Activated CD4-positive, alpha-beta T cell treated with anti-CD3 and anti-CD28 coated beads, Interleukin-10, Interleukin-2, amounts not matched to agents 100 ng/mL and 50 ng/mL, durations not matched to agents 16 hours and 8 hours (primary cell): ENCODE measurements at regions not wholly inside any gene's neighbourhood (a gene's known extent, or its start where the extent isn't known, plus 50 kb on each side); places are given as distances from the start of the nearest gene placed in this dataset.
"Not testable (repeated sequence)": the region's sequence is repeated elsewhere in the genome, so short reads cannot be mapped to it uniquely, and the experiment has no call there.

Source experiments
- DNase-seq: peaks from one replicate; pipeline ENCODE4 v3.0.0-alpha.2; 2020

- DNase-seq = no peak
Observed at GRCh38 chr3:39657775-39658174, 151.6 kb upstream of the MYRIP start.

GRCh38 chr3:39664931-39665330 lies 144.5 kb upstream of the MYRIP start:
- DNase-seq = no peak

- no peak for DNase-seq
Observed at GRCh38 chr3:39665441-39665840, 144.0 kb upstream of the MYRIP start.

GRCh38 chr3:39668420-39668819 lies 141.0 kb upstream of the MYRIP start:
- peak; percentile 46 for DNase-seq

GRCh38 chr3:39671116-39671515 lies 138.3 kb upstream of the MYRIP start:
- no peak for DNase-seq

- DNase-seq = no peak
Observed at GRCh38 chr3:39671600-39671999, 137.8 kb upstream of the MYRIP start.

DNA sequence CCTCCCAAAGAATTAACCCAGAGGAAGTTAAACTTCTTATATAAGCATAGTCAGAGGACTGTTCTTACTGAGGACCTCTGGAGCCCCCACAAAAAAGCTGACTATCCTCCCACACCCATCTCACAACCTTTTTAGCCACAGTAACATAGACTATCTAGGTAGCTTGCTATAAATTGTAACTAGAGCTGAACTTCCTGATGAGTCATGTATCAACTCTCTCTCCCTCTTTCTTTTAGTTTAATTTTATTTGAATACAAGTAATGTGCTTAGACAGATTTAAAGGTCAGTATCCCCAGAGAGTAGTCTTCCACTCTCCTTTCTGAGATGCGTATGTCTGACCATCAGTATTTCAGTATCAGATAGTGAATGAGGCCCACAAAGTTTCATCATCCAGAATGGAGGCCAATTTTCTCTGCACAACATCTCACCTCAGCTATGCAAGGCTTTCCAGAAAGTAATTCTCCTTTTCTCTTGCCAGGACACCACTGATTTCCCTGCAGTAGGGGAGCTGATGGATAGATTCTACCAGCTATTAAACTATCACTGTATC lies 104.0 kb upstream of the MYRIP start:
- no peak for DNase-seq

DNA sequence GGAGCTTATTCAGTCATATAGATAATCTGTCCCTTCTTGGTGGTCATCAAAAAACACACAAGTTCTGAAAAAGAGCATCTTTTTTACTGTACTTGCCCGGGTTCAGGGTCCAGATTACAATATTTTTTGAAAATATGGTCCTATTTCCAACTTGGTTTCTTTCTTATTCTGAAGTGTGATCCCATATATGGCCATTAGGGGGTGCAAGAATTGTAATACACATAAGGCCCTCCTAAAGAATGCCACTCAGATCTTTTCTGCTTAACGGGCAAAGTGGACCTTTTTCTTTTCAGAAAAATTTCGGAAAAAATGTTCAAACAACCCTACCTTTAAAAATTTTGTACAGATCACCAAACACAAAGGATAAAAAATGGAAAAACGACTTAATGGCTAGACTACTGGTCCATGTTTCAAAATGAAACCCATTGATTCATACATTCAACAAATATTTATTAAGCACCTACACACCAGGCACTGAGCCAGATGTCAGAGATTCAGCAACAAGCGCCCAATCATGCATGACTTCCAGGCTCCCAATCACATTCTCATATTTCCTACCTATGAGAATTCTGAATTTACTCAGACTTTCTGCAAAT lies 102.0 kb upstream of the MYRIP start:
- DNase-seq = peak; percentile 40

DNA sequence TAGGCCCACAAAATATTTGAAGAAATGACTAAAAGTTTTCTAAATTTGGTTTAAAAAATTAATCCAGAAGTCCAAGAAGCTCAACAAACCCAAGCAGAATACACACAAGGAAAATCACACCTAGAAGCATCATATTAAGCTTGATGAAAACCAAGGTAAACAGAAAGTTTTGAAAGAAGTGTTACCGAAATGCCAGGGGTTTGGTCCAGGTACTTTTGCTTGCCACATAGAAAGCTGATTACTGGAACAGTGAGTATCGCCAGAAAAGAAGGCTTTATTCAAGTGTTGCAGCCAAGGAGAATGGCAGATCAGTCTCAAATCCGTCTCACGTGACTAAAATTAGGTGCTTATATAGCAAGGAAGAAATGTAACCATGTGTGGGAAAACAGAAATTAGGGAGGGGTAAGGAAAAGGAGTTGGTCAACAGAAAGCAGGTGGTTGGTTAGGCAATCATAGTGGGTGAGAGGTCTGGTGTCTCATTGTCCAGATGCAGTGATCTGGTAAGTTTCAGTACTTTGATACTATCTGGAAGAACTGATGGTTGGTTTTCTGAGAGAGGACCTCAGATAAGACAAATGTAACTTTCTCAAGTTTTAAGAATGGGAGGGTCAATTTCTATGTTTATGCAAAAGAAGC lies 96.9 kb upstream of the MYRIP start:
- no peak for DNase-seq

DNA sequence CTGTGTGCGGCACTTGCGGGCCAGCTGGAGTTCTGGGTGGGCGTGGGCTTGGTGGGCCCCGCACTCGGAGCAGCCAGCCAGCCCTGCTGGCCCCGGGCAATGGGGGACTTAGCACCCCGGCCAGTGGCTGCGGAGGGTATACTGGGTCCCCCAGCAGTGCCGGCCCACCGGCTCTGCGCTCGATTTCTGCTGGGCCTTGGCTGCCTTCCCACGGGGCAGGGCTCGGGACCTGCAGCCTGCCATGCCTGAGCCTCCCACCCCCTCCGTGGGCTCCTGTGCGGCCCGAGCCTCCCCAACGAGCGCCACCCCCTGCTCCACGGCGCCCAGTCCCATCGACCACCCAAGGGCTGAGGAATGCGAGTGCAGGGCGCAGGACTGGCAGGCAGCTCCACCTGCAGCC lies 96.1 kb upstream of the MYRIP start:
- DNase-seq = not testable (repeated sequence)

DNA sequence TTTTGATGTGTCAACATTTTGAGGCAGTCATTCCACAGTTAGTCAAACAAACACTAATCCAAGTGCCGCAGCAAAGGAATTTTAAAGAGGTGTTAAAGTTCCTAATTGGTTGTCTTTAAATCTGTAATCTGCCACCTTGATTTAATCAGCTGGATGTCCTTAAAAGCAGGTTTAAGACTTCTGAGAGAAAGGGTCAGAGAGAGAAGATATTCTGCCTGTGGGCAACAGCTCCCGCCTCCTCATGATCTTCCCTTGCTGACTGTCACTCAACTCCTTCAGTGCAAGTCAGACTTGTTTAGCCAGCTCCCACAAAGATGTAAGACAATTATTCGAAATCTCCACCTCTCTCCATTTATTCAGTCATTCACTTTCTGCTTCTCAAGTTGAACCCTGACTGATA lies 92.6 kb upstream of the MYRIP start:
- DNase-seq = no peak

- no peak for DNase-seq
Observed at GRCh38 chr3:39718674-39719595, 90.5 kb upstream of the MYRIP start.

GRCh38 chr3:39721076-39721475 lies 88.3 kb upstream of the MYRIP start:
- no peak for DNase-seq

- no peak for DNase-seq
Observed at GRCh38 chr3:39724233-39724846, 85.1 kb upstream of the MYRIP start.

DNA sequence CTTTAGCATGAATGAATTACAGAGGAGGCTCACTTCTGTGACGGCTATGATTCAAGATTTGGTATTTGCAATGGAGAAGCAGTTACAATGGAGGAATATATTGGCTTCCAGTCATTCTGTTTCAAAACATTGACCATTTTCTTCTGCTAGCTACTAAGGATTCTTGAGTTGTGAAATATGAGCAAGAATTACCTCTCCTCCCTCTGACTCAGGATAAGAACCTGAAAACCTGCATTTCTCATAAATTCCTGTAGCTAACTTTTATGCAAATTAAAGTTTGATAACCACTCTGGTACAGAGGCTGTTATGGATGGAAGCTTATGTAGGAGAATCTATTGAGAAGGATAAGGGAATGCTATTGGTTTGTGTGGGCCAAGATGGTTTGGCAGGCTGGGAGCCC lies 84.1 kb upstream of the MYRIP start:
- DNase-seq = no peak

GRCh38 chr3:39727415-39727814 lies 82.0 kb upstream of the MYRIP start:
- DNase-seq = no peak

DNA sequence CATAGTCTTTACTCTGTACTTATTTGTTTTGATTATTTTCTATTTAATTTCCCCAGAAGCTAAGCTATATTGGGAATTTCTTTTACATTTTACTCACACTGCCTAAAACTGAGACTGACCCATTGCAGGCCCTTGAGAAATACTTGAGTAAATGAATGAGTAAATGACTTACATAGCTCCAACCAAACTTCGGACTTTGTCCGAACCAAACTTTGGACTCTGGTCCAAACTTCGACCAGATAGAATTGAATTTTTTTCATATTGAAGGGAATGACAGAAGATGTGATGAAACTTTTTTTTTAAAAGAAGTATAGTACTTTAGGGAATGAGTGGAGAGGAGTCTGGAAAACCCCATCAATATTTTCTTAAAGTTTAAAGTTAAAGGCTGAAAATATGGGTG lies 75.6 kb upstream of the MYRIP start:
- no peak for DNase-seq

DNA sequence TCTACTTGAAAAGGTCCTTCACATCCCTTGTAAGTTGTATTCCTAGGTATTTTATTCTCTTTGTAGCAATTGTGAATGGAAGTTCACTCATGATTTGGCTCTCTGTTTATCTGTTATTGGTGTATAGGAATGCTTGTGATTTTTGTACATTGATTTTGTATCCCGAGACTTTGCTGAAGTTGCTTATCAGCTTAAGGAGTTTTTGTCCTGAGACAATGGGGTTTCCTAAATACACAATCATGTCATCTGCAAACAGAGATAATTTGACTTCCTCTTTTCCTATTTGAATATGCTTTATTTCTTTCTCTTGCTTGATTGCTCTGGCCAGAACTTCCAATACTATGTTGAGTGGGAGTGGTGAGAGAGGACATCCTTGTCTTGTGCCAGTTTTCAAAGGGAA lies 69.8 kb upstream of the MYRIP start:
- DNase-seq = not testable (repeated sequence)

DNA sequence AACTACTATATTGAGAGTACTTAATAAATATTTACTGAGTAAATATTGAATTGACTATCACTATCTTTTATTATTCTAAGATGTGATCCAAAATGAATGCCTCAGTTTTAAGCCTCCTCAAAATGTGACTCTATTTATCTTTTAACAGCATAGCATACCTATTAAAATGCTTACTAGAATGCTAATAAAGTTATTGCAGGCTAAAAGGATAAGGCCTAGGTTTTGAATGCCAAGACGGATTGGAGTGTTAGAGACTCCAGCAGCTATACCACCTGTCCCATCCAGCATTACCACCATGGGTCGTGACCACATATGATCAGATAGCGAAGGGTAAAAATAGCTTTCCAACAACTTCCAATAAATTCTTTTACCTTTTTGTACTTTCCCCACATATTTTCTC lies 64.7 kb upstream of the MYRIP start:
- DNase-seq = no peak

DNA sequence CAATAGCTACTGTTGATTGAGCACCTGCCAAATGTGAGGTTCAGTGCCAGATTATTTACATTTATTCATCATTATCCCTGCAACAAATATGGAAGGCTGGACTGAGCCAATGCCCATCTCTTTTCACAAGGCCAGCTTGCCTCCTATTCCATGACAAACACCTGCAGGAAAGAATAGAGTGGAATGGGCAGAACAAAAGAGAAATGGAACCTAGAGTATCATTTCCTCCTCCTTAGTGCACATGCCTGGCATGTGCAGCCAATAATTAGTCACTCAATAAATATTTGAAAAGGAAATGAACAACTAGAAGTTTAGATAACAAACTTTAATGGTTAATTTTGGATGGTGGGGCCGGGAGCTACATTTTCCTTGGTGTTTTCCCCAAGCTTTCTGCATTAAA lies 61.4 kb upstream of the MYRIP start:
- DNase-seq = no peak

DNA sequence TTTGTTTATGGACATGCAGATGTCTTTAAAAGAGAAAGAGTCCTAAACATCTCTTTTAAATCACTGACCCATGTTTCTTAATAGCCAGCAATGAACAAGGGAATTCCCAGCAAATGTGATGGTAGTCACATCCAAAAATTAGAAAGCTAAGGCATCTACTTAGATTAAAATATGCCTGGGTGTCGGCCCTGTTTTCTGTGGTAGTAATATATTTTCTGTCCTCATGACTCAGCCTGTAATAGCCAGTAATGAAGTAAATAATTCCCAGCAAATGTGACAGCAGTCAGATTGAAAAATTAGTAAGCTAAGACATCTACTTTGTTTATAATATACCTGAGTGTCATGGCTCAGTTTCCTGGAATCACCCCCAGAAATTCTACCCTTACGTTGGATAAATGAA lies 60.6 kb upstream of the MYRIP start:
- DNase-seq = no peak

DNA sequence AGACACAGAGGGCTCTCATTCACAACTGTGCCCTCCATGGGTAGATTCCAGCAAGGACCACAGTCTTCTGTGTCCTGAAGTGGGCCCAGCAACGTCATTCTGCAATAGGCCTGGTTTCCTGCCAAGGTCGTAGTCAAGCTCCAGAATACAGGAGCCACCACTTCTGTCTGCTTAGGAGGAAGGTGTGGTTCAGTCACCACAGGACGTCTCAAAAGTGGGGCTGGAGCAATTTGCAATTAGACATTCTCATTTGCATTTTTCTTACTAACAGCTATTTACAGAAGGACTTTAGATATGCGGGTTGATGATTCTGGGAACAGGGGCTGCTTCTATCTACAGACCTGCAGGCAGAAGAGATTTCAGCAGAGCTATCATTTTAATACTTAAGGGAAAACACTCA lies 58.7 kb upstream of the MYRIP start:
- DNase-seq = no peak

DNA sequence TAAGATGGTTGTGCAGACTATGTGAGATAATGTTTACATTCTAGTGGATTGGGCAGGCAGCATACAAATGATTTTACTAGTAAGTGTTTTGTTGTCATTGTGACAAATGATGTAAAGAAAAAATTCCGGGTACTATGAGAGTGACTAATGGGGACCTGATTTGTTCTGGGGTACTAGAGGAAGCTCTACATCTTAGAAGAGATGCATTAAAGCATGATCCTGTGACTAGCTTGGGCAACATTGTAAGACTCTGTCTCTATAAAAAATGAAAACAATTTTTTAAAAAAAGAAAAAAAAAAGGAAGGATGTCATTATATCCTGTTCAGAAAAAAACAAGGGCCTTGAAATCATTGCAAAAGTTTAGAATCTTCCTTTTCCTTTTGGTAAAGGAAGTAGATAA lies 58.1 kb upstream of the MYRIP start:
- no peak for DNase-seq
